Keratinocyte (primary cell): ENCODE measurements at regions not wholly inside any gene's neighbourhood (a gene's known extent, or its start where the extent isn't known, plus 50 kb on each side); places are given as distances from the start of the nearest gene placed in this dataset.

ENCODE experiments used
- DNase-seq: peaks from one replicate; pipeline ENCODE4 v3.0.0-alpha.2; 2011; ENCODE audit warnings: low read depth, missing footprints, low spot score
- FAIRE-seq: peaks from 2 replicates; lab custom pipeline; 2011; peaks lifted over from hg19 to GRCh38; lab: Jason Lieb, UNC
- H2AFZ ChIP-seq: 2 replicates; pipeline ENCODE4 v1.6.0; 2012; ENCODE audit warnings: low read length, control low read depth, inconsistent platforms; ENCODE audit not compliant: control insufficient read depth
- H3K27ac ChIP-seq: 2 replicates; pipeline ENCODE4 v1.5.1; 2011; ENCODE audit warnings: low read length; ENCODE audit not compliant: control insufficient read depth, insufficient read depth
- H3K27me3 ChIP-seq: 3 replicates; pipeline ENCODE4 v1.6.0; 2011; ENCODE audit warnings: low read length; ENCODE audit not compliant: control insufficient read depth, insufficient read depth; ENCODE audit errors: extremely low read depth
- H3K36me3 ChIP-seq, 2 experiments: 2 replicates in 1 of 2; 3 replicates in 1 of 2; pipeline ENCODE4 v1.5.1; 2011; ENCODE audit warnings: low read length in 2 of 2, mild to moderate bottlenecking in 1 of 2; ENCODE audit not compliant: control insufficient read depth in 2 of 2, insufficient read depth in 2 of 2; ENCODE audit errors: extremely low read depth in 1 of 2
- H3K4me1 ChIP-seq: 3 replicates; pipeline ENCODE4 v1.5.1; 2011; ENCODE audit warnings: low read length; ENCODE audit not compliant: control insufficient read depth, insufficient read depth; ENCODE audit errors: extremely low read depth
- H3K4me2 ChIP-seq: 3 replicates; pipeline ENCODE4 v1.6.0; 2011; ENCODE audit warnings: low read depth, low read length; ENCODE audit not compliant: control insufficient read depth, insufficient read depth; ENCODE audit errors: extremely low read depth
- H3K4me3 ChIP-seq, 3 experiments: fragments of 200-600 bp in 1 of 3; sonication (generic) in 1 of 3; 2 replicates in 2 of 3; 3 replicates in 1 of 3; pipeline ENCODE4 v1.5.1; 2011 to 2016; ENCODE audit warnings: low read length in 3 of 3, mild to moderate bottlenecking in 3 of 3, control low read depth in 2 of 3, inconsistent platforms in 1 of 3, low read depth in 1 of 3, mixed read lengths in 1 of 3, mixed run types in 1 of 3, moderate library complexity in 1 of 3; ENCODE audit not compliant: control insufficient read depth in 2 of 3, insufficient read depth in 2 of 3; ENCODE audit errors: extremely low read depth in 1 of 3
- H3K79me2 ChIP-seq: 2 replicates; pipeline ENCODE4 v1.6.0; 2012; ENCODE audit warnings: low read length; ENCODE audit not compliant: control insufficient read depth, insufficient read depth
- H3K9ac ChIP-seq: 3 replicates; pipeline ENCODE4 v1.6.0; 2011; ENCODE audit warnings: low read length; ENCODE audit not compliant: control insufficient read depth, insufficient read depth; ENCODE audit errors: extremely low read depth
- H3K9me1 ChIP-seq: 3 replicates; pipeline ENCODE4 v1.6.0; 2011; ENCODE audit warnings: low read length; ENCODE audit not compliant: control insufficient read depth, insufficient read depth; ENCODE audit errors: extremely low read depth
- H3K9me3 ChIP-seq: 2 replicates; pipeline ENCODE4 v1.5.1; 2012; ENCODE audit warnings: low read depth, low read length; ENCODE audit not compliant: control insufficient read depth
- H4K20me1 ChIP-seq: 3 replicates; pipeline ENCODE4 v1.6.0; 2011; ENCODE audit warnings: low read length; ENCODE audit not compliant: control insufficient read depth, insufficient read depth; ENCODE audit errors: extremely low read depth
- EZH2 ChIP-seq: IDR thresholded peaks from one replicate; pipeline ENCODE4 v1.6.1; 2012; ENCODE audit warnings: inconsistent platforms, mild to moderate bottlenecking, low read length, moderate library complexity
- dilution Hi-C: fragments of 300-500 bp; cut with MboI; formaldehyde crosslinking; loops from one replicate; pipeline ENCODE4 v1.7.0; 2020; ENCODE audit warnings: low sequenced_read_pairs; ENCODE audit not compliant: extremely low pct_ligation_motif_present
- TF ChIP-seq, protein P1 (sequence below), 3 experiments: IDR thresholded peaks in 1 of 3; conservative IDR thresholded peaks in 1 of 3; optimal IDR thresholded peaks in 1 of 3; 2 replicates in 2 of 3; 3 replicates in 1 of 3; pipeline versions ENCODE3 to v1.5.1; 2011; ENCODE audit warnings: low read length in 3 of 3, mild to moderate bottlenecking in 3 of 3, moderate library complexity in 2 of 3, control low read depth in 1 of 3, inconsistent platforms in 1 of 3; ENCODE audit not compliant: insufficient read depth in 2 of 3; ENCODE audit errors: extremely low read depth in 1 of 3

DNA sequence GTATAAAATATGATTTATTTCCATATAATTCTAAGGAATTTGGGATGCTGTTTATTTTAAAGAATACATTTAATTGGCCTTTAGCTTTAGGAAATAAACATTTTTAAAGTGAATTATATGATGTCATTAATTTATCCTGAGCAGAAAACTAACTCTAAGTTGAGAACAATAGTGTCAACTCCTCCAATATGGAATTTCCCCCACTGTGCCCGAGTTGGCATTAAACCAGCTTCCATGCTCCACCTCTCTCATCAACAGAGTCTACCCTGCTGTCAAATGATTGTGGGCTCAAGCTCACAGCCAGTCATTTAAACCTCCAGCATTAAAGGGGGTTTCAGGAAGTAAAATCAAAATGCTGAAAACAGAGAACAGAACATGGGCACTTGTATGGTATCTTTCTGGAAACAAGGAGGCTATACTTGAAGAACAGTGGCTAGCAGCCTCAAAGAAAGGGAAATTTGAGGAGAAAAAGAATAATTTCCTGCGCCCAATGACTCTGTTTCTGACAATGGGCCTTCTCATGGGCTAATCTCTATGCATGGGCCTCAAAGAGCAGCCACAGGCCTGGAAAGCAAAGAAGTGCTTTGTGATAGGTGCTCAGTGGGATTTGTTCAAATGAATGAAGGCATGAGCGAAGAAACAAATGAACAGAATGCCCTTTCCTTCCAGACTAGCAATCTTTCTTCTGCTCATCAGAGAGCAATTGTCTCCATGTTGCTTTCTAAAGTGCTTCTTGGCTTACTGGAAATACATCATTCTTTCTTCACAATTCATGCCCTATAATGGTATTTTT, 252.8 kb downstream of the MTX2 start:
- H3K27me3 ChIP-seq, result no peaks in the 10 kb centered on the region
- DNase-seq (no peak), FAIRE-seq (no peak)
- no peaks in the 10 kb centered on the region for H3K4me1 ChIP-seq
- no peaks in the 10 kb centered on the region for H3K9me3 ChIP-seq
- no peak overlapping the region for H2AFZ ChIP-seq
- no peak for TF ChIP-seq EZH2
- TF ChIP-seq, protein P1, sequence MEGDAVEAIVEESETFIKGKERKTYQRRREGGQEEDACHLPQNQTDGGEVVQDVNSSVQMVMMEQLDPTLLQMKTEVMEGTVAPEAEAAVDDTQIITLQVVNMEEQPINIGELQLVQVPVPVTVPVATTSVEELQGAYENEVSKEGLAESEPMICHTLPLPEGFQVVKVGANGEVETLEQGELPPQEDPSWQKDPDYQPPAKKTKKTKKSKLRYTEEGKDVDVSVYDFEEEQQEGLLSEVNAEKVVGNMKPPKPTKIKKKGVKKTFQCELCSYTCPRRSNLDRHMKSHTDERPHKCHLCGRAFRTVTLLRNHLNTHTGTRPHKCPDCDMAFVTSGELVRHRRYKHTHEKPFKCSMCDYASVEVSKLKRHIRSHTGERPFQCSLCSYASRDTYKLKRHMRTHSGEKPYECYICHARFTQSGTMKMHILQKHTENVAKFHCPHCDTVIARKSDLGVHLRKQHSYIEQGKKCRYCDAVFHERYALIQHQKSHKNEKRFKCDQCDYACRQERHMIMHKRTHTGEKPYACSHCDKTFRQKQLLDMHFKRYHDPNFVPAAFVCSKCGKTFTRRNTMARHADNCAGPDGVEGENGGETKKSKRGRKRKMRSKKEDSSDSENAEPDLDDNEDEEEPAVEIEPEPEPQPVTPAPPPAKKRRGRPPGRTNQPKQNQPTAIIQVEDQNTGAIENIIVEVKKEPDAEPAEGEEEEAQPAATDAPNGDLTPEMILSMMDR (optimal IDR thresholded peaks at IDR 0.05 in 1 of 3, IDR thresholded peaks at IDR 0.05 in 1 of 3, conservative IDR thresholded peaks at IDR 0.05 in 1 of 3; ENCODE audit: extremely low read depth in 1 of 3, insufficient read depth in 2 of 3, low read length in 3 of 3), result no peak
- H4K20me1 ChIP-seq, result no peaks in the 10 kb centered on the region
- H3K27ac ChIP-seq, result no peak overlapping the region
- no peaks in the 10 kb centered on the region for H3K36me3 ChIP-seq
- no peak overlapping the region for H3K4me2 ChIP-seq
- dilution Hi-C loops, result no loop called here
- H3K4me3 ChIP-seq, result no peak overlapping the region
- H3K9me1 ChIP-seq, result no peaks in the 10 kb centered on the region
- no peaks in the 10 kb centered on the region for H3K79me2 ChIP-seq
- no peak overlapping the region for H3K9ac ChIP-seq

DNA sequence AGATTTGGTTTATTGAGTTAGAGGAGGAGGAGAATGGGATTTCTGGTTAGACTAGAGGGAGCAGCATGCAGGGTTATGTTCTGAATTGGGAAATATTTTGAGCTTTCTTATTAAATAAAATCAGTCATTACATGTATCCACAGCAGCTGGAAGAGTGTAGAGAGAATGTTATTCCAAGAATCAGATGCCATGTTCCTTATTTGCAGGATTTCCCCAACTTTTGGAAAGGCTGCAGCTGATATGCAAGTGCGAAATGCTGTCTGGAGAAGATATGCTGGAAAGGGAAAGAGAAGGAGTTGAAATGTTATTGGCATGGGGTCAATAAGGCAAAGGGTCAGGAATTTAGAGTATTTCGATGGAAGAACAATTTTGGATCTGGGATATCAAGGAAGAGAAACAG, 255.8 kb downstream of the MTX2 start:
- H3K27me3 ChIP-seq, result no peaks in the 10 kb centered on the region
- H3K9me1 ChIP-seq, result no peaks in the 10 kb centered on the region
- H3K79me2 ChIP-seq, result no peaks in the 10 kb centered on the region
- no peak overlapping the region for H3K27ac ChIP-seq
- H3K9me3 ChIP-seq, result no peaks in the 10 kb centered on the region
- H2AFZ ChIP-seq, result no peak overlapping the region
- no peak overlapping the region for H3K9ac ChIP-seq
- TF ChIP-seq EZH2, result no peak
- TF ChIP-seq, protein P1 (optimal IDR thresholded peaks at IDR 0.05 in 1 of 3, IDR thresholded peaks at IDR 0.05 in 1 of 3, conservative IDR thresholded peaks at IDR 0.05 in 1 of 3; ENCODE audit: extremely low read depth in 1 of 3, insufficient read depth in 2 of 3, low read length in 3 of 3), result no peak
- no peak overlapping the region for H3K4me3 ChIP-seq
- DNase-seq (no peak), FAIRE-seq (no peak)
- H3K4me2 ChIP-seq, result no peak overlapping the region
- no peaks in the 10 kb centered on the region for H3K4me1 ChIP-seq
- no peaks in the 10 kb centered on the region for H4K20me1 ChIP-seq
- dilution Hi-C loops, result no loop called here
- H3K36me3 ChIP-seq, result no peaks in the 10 kb centered on the region
